ENCODE measurements at regions not wholly inside any gene's neighbourhood (a gene's known extent, or its start where the extent isn't known, plus 50 kb on each side); places are given as distances from the start of the nearest gene placed in this dataset.

GRCh38 chr5:174252121-174252520 is 206.6 kb downstream of the NSG2 start:
- TF ChIP-seq, protein P1, sequence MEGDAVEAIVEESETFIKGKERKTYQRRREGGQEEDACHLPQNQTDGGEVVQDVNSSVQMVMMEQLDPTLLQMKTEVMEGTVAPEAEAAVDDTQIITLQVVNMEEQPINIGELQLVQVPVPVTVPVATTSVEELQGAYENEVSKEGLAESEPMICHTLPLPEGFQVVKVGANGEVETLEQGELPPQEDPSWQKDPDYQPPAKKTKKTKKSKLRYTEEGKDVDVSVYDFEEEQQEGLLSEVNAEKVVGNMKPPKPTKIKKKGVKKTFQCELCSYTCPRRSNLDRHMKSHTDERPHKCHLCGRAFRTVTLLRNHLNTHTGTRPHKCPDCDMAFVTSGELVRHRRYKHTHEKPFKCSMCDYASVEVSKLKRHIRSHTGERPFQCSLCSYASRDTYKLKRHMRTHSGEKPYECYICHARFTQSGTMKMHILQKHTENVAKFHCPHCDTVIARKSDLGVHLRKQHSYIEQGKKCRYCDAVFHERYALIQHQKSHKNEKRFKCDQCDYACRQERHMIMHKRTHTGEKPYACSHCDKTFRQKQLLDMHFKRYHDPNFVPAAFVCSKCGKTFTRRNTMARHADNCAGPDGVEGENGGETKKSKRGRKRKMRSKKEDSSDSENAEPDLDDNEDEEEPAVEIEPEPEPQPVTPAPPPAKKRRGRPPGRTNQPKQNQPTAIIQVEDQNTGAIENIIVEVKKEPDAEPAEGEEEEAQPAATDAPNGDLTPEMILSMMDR (IDR thresholded peaks at IDR 0.05 in 8 of 11, conservative IDR thresholded peaks at IDR 0.05 in 3 of 11), result no peak
- TF ChIP-seq POLR2AphosphoS5 (IDR thresholded peaks at IDR 0.05), result no peak
